ENCODE measurements at regions not wholly inside any gene's neighbourhood (a gene's known extent, or its start where the extent isn't known, plus 50 kb on each side); places are given as distances from the start of the nearest gene placed in this dataset.

DNA sequence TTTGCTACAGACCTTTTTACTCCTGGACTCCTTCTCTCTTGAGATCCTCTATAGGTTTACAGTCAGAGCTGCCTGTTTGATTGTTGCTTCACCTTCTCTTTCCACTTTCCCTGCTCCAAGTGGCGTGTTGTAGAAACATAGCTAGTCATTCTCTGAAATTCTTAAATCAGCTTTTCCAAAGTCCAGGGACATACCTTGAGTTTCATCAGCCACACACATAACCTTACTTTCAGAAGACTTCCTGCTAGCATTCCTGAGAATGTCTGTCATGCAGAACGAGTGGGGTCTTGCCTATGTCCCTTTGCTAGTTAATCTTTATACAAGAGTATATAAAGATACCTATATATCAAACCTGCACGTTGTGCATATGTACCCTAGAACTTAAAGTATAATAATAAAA is 230.3 kb upstream of the ZNF462 start:
- no peak for ATAC-seq
- TF ChIP-seq ZFP3 (CRISPR knock-in tag; IDR thresholded peaks at IDR 0.05) (no peak), ZC3H10 (CRISPR knock-in tag; IDR thresholded peaks at IDR 0.05) (no peak), TOX (CRISPR knock-in tag; IDR thresholded peaks at IDR 0.05; ENCODE audit: borderline replicate concordance) (no peak), ZNF70 (CRISPR knock-in tag; IDR thresholded peaks at IDR 0.05) (no peak), OSR1 (CRISPR knock-in tag; IDR thresholded peaks at IDR 0.05) (no peak), ESRRG (CRISPR knock-in tag; IDR thresholded peaks at IDR 0.05) (no peak), SNAI2 (CRISPR knock-in tag; IDR thresholded peaks at IDR 0.05) (no peak)
- TF ChIP-seq, protein P1, sequence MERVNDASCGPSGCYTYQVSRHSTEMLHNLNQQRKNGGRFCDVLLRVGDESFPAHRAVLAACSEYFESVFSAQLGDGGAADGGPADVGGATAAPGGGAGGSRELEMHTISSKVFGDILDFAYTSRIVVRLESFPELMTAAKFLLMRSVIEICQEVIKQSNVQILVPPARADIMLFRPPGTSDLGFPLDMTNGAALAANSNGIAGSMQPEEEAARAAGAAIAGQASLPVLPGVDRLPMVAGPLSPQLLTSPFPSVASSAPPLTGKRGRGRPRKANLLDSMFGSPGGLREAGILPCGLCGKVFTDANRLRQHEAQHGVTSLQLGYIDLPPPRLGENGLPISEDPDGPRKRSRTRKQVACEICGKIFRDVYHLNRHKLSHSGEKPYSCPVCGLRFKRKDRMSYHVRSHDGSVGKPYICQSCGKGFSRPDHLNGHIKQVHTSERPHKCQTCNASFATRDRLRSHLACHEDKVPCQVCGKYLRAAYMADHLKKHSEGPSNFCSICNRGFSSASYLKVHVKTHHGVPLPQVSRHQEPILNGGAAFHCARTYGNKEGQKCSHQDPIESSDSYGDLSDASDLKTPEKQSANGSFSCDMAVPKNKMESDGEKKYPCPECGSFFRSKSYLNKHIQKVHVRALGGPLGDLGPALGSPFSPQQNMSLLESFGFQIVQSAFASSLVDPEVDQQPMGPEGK (CRISPR knock-in tag; IDR thresholded peaks at IDR 0.05; ENCODE audit: borderline replicate concordance): no peak
- TF ChIP-seq, protein P2, sequence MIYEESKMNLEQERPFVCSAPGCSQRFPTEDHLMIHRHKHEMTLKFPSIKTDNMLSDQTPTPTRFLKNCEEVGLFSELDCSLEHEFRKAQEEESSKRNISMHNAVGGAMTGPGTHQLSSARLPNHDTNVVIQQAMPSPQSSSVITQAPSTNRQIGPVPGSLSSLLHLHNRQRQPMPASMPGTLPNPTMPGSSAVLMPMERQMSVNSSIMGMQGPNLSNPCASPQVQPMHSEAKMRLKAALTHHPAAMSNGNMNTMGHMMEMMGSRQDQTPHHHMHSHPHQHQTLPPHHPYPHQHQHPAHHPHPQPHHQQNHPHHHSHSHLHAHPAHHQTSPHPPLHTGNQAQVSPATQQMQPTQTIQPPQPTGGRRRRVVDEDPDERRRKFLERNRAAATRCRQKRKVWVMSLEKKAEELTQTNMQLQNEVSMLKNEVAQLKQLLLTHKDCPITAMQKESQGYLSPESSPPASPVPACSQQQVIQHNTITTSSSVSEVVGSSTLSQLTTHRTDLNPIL (CRISPR knock-in tag; IDR thresholded peaks at IDR 0.05; ENCODE audit: low read depth): no peak

DNA sequence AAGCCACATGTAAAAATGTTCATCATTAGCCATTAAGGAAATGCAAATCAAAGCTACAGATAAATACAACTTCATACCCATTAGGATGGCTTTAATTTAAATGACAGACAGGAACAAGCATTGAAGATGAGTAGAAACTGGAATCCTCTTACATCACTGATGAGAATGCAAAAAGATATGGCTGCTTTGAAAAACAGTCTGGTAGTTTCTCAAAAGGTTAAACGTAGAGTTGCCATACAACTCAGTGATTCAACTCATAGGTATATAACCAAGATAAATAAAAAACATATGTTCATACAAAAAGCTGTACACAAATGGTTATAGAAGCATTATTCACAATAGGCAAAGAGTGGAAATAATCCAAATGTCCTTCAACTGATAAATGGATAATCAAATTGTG is 228.8 kb upstream of the ZNF462 start:
- no peak for TF ChIP-seq PPARA (CRISPR knock-in tag; IDR thresholded peaks at IDR 0.05; ENCODE audit: borderline replicate concordance)
- no peak for TF ChIP-seq TOX (CRISPR knock-in tag; IDR thresholded peaks at IDR 0.05; ENCODE audit: borderline replicate concordance)
- ATAC-seq: peak; percentile 59

DNA sequence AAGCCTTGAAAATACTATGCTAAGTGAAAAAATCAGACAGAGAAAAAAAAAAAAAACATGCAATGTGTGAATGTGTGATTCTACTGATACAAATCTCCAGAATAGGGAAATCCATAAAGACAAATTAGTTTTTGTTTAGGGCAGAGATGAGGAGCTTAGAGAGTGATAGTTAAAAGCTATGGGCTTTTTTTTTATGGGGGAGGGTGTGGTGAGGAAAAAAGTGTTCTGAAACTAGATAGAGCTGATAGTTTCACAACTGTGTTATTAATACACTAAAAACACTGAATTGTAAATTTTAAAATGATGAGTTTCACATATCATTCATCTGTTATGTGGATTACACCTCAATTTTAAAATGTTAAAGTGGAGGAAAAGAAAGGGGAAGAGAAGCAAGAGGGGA is 228.3 kb upstream of the ZNF462 start:
- no peak for ATAC-seq
- no peak for TF ChIP-seq RARB (CRISPR knock-in tag; IDR thresholded peaks at IDR 0.05)
- no peak for TF ChIP-seq TCF4 (CRISPR knock-in tag; IDR thresholded peaks at IDR 0.05; ENCODE audit: borderline replicate concordance)
- no peak for TF ChIP-seq ZFP30 (CRISPR knock-in tag; IDR thresholded peaks at IDR 0.05)
- TF ChIP-seq, protein P2 (CRISPR knock-in tag; IDR thresholded peaks at IDR 0.05; ENCODE audit: low read depth): no peak
- no peak for TF ChIP-seq ARNTL (CRISPR knock-in tag; IDR thresholded peaks at IDR 0.05; ENCODE audit: borderline replicate concordance, low read depth)
- TF ChIP-seq ISL1 (CRISPR knock-in tag; IDR thresholded peaks at IDR 0.05): no peak
- no peak for TF ChIP-seq PPARA (CRISPR knock-in tag; IDR thresholded peaks at IDR 0.05; ENCODE audit: borderline replicate concordance)
- TF ChIP-seq, protein P1 (CRISPR knock-in tag; IDR thresholded peaks at IDR 0.05; ENCODE audit: borderline replicate concordance): no peak
- TF ChIP-seq, protein P3, sequence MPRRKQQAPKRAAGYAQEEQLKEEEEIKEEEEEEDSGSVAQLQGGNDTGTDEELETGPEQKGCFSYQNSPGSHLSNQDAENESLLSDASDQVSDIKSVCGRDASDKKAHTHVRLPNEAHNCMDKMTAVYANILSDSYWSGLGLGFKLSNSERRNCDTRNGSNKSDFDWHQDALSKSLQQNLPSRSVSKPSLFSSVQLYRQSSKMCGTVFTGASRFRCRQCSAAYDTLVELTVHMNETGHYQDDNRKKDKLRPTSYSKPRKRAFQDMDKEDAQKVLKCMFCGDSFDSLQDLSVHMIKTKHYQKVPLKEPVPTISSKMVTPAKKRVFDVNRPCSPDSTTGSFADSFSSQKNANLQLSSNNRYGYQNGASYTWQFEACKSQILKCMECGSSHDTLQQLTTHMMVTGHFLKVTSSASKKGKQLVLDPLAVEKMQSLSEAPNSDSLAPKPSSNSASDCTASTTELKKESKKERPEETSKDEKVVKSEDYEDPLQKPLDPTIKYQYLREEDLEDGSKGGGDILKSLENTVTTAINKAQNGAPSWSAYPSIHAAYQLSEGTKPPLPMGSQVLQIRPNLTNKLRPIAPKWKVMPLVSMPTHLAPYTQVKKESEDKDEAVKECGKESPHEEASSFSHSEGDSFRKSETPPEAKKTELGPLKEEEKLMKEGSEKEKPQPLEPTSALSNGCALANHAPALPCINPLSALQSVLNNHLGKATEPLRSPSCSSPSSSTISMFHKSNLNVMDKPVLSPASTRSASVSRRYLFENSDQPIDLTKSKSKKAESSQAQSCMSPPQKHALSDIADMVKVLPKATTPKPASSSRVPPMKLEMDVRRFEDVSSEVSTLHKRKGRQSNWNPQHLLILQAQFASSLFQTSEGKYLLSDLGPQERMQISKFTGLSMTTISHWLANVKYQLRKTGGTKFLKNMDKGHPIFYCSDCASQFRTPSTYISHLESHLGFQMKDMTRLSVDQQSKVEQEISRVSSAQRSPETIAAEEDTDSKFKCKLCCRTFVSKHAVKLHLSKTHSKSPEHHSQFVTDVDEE (CRISPR knock-in tag; IDR thresholded peaks at IDR 0.05): no peak

DNA sequence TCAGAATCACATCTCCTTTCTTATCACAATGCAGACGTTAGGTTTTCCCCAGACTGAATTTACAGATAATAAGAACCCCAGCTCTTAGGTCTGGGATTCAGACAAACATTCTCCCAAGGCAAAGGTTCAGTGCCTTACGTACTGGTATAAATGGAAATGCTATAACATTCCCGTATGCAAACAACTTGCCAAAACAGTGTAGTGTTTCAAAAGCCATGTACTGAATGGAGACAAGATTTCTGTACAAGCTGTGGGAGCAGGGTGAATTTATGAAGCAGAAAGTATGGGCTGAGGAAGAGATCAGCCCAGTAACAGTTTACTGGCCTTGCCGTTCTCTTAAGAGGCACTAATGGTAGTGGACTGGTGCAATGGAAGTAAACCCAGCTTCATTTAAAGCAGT is 225.5 kb upstream of the ZNF462 start:
- TF ChIP-seq CSDC2 (CRISPR knock-in tag; IDR thresholded peaks at IDR 0.05) (no peak), TOX (CRISPR knock-in tag; IDR thresholded peaks at IDR 0.05; ENCODE audit: borderline replicate concordance) (no peak), ZFP3 (CRISPR knock-in tag; IDR thresholded peaks at IDR 0.05) (no peak), ISL1 (CRISPR knock-in tag; IDR thresholded peaks at IDR 0.05) (no peak), OSR1 (CRISPR knock-in tag; IDR thresholded peaks at IDR 0.05) (no peak)
- no peak for ATAC-seq
